Astrocyte of the hippocampus (primary cell): ENCODE measurements at regions not wholly inside any gene's neighbourhood (a gene's known extent, or its start where the extent isn't known, plus 50 kb on each side); places are given as distances from the start of the nearest gene placed in this dataset.

Experiments
- DNase-seq: peaks from one replicate; pipeline ENCODE4 v3.0.0; 2011; ENCODE audit warnings: low read depth, low spot score

- DNase-seq, result peak; percentile 25
These were observed 52.1 kb upstream of the FREM1 start for GRCh38 chr9:14962193-14962882.

- no peak for DNase-seq
These were observed 51.3 kb upstream of the FREM1 start for GRCh38 chr9:14961372-14962068.

- DNase-seq, result no peak
These were observed 50.7 kb upstream of the FREM1 start for GRCh38 chr9:14960881-14961280.
